ENCODE measurements at regions not wholly inside any gene's neighbourhood (a gene's known extent, or its start where the extent isn't known, plus 50 kb on each side); places are given as distances from the start of the nearest gene placed in this dataset.
"Not testable (repeated sequence)": the region's sequence is repeated elsewhere in the genome, so short reads cannot be mapped to it uniquely, and the experiment has no call there.

GRCh38 chr6:84998223-84998622, 233.8 kb upstream of the TBX18 start:
- Histone ChIP-seq H3K36me3 (ENCODE audit: control insufficient read depth, insufficient read depth, low read length) (no peaks in the 10 kb centered on the region), H3K9ac (ENCODE audit: low read depth, low read length) (no peak overlapping the region), H3K4me3 (ENCODE audit: low read depth, low read length) (no peak overlapping the region)

GRCh38 chr6:84988766-84989165, 224.4 kb upstream of the TBX18 start:
- H3K9me3 ChIP-seq (ENCODE audit: control insufficient read depth, insufficient read depth, low read length); H3K4me3 ChIP-seq (ENCODE audit: low read depth, low read length); H3K9ac ChIP-seq (ENCODE audit: low read depth, low read length); H3K27me3 ChIP-seq (ENCODE audit: control insufficient read depth, insufficient read depth, low read length); H3K4me1 ChIP-seq (ENCODE audit: control insufficient read depth, insufficient read depth, low read length); H3K36me3 ChIP-seq (ENCODE audit: control insufficient read depth, insufficient read depth, low read length): not testable (repeated sequence)

More at GRCh38 chr6:84998223-84998622, 233.8 kb upstream of the TBX18 start:
- Histone ChIP-seq H3K27me3 (ENCODE audit: control insufficient read depth, insufficient read depth, low read length) (no peaks in the 10 kb centered on the region), H3K9me3 (ENCODE audit: control insufficient read depth, insufficient read depth, low read length) (no peaks in the 10 kb centered on the region), H3K4me1 (ENCODE audit: control insufficient read depth, insufficient read depth, low read length) (no peaks in the 10 kb centered on the region)

- H3K9me3 ChIP-seq (ENCODE audit: control insufficient read depth, insufficient read depth, low read length); H3K27me3 ChIP-seq (ENCODE audit: control insufficient read depth, insufficient read depth, low read length): not testable (repeated sequence)
Measured at GRCh38 chr6:84985490-84985889, 221.1 kb upstream of the TBX18 start.

GRCh38 chr6:84979541-84979940, 215.1 kb upstream of the TBX18 start:
- Histone ChIP-seq H3K4me3 (ENCODE audit: low read depth, low read length) (no peak overlapping the region), H3K27me3 (ENCODE audit: control insufficient read depth, insufficient read depth, low read length) (no peaks in the 10 kb centered on the region), H3K9ac (ENCODE audit: low read depth, low read length) (no peak overlapping the region), H3K9me3 (ENCODE audit: control insufficient read depth, insufficient read depth, low read length) (no peaks in the 10 kb centered on the region), H3K36me3 (ENCODE audit: control insufficient read depth, insufficient read depth, low read length) (no peaks in the 10 kb centered on the region), H3K4me1 (ENCODE audit: control insufficient read depth, insufficient read depth, low read length) (no peaks in the 10 kb centered on the region)

More at GRCh38 chr6:84985490-84985889, 221.1 kb upstream of the TBX18 start:
- not testable (repeated sequence) for H3K4me1 ChIP-seq (ENCODE audit: control insufficient read depth, insufficient read depth, low read length); H3K36me3 ChIP-seq (ENCODE audit: control insufficient read depth, insufficient read depth, low read length); H3K9ac ChIP-seq (ENCODE audit: low read depth, low read length); H3K4me3 ChIP-seq (ENCODE audit: low read depth, low read length)

- H3K9ac ChIP-seq (ENCODE audit: low read depth, low read length), result no peak overlapping the region
- H3K36me3 ChIP-seq (ENCODE audit: control insufficient read depth, insufficient read depth, low read length), result no peaks in the 10 kb centered on the region
- no peaks in the 10 kb centered on the region for H3K27me3 ChIP-seq (ENCODE audit: control insufficient read depth, insufficient read depth, low read length)
- H3K4me3 ChIP-seq (ENCODE audit: low read depth, low read length), result no peak overlapping the region
- no peaks in the 10 kb centered on the region for H3K9me3 ChIP-seq (ENCODE audit: control insufficient read depth, insufficient read depth, low read length)
- no peaks in the 10 kb centered on the region for H3K4me1 ChIP-seq (ENCODE audit: control insufficient read depth, insufficient read depth, low read length)
Measured at GRCh38 chr6:84977363-84977705, 212.9 kb upstream of the TBX18 start.

GRCh38 chr6:84976526-84977362, 212.3 kb upstream of the TBX18 start:
- Histone ChIP-seq H3K4me1 (ENCODE audit: control insufficient read depth, insufficient read depth, low read length) (no peaks in the 10 kb centered on the region), H3K9ac (ENCODE audit: low read depth, low read length) (no peak overlapping the region), H3K36me3 (ENCODE audit: control insufficient read depth, insufficient read depth, low read length) (no peaks in the 10 kb centered on the region), H3K27me3 (ENCODE audit: control insufficient read depth, insufficient read depth, low read length) (no peaks in the 10 kb centered on the region), H3K9me3 (ENCODE audit: control insufficient read depth, insufficient read depth, low read length) (no peaks in the 10 kb centered on the region), H3K4me3 (ENCODE audit: low read depth, low read length) (no peak overlapping the region)

GRCh38 chr6:84975316-84975715, 210.9 kb upstream of the TBX18 start:
- Histone ChIP-seq H3K9me3 (ENCODE audit: control insufficient read depth, insufficient read depth, low read length) (peaks cover 4% of the 10 kb centered on the region), H3K9ac (ENCODE audit: low read depth, low read length) (no peak overlapping the region), H3K27me3 (ENCODE audit: control insufficient read depth, insufficient read depth, low read length) (no peaks in the 10 kb centered on the region), H3K4me1 (ENCODE audit: control insufficient read depth, insufficient read depth, low read length) (no peaks in the 10 kb centered on the region), H3K4me3 (ENCODE audit: low read depth, low read length) (no peak overlapping the region), H3K36me3 (ENCODE audit: control insufficient read depth, insufficient read depth, low read length) (no peaks in the 10 kb centered on the region)

- no peak overlapping the region for H3K4me3 ChIP-seq (ENCODE audit: low read depth, low read length)
- H3K27me3 ChIP-seq (ENCODE audit: control insufficient read depth, insufficient read depth, low read length), result no peaks in the 10 kb centered on the region
- no peaks in the 10 kb centered on the region for H3K36me3 ChIP-seq (ENCODE audit: control insufficient read depth, insufficient read depth, low read length)
- peaks cover 9% of the 10 kb centered on the region for H3K9me3 ChIP-seq (ENCODE audit: control insufficient read depth, insufficient read depth, low read length)
- H3K9ac ChIP-seq (ENCODE audit: low read depth, low read length), result no peak overlapping the region
- H3K4me1 ChIP-seq (ENCODE audit: control insufficient read depth, insufficient read depth, low read length), result no peaks in the 10 kb centered on the region
Measured at GRCh38 chr6:84973606-84974005, 209.2 kb upstream of the TBX18 start.

GRCh38 chr6:84967965-84968364, 203.6 kb upstream of the TBX18 start:
- Histone ChIP-seq H3K9me3 (ENCODE audit: control insufficient read depth, insufficient read depth, low read length) (peaks cover 14% of the 10 kb centered on the region), H3K9ac (ENCODE audit: low read depth, low read length) (no peak overlapping the region), H3K4me1 (ENCODE audit: control insufficient read depth, insufficient read depth, low read length) (no peaks in the 10 kb centered on the region), H3K27me3 (ENCODE audit: control insufficient read depth, insufficient read depth, low read length) (no peaks in the 10 kb centered on the region), H3K4me3 (ENCODE audit: low read depth, low read length) (no peak overlapping the region), H3K36me3 (ENCODE audit: control insufficient read depth, insufficient read depth, low read length) (no peaks in the 10 kb centered on the region)

GRCh38 chr6:84967389-84967788, 203.0 kb upstream of the TBX18 start:
- Histone ChIP-seq H3K4me3 (ENCODE audit: low read depth, low read length) (no peak overlapping the region), H3K9me3 (ENCODE audit: control insufficient read depth, insufficient read depth, low read length) (peaks cover 14% of the 10 kb centered on the region), H3K4me1 (ENCODE audit: control insufficient read depth, insufficient read depth, low read length) (no peaks in the 10 kb centered on the region), H3K27me3 (ENCODE audit: control insufficient read depth, insufficient read depth, low read length) (no peaks in the 10 kb centered on the region), H3K36me3 (ENCODE audit: control insufficient read depth, insufficient read depth, low read length) (no peaks in the 10 kb centered on the region), H3K9ac (ENCODE audit: low read depth, low read length) (no peak overlapping the region)

- no peaks in the 10 kb centered on the region for H3K9me3 ChIP-seq (ENCODE audit: control insufficient read depth, insufficient read depth, low read length)
- H3K4me3 ChIP-seq (ENCODE audit: low read depth, low read length), result no peak overlapping the region
- H3K9ac ChIP-seq (ENCODE audit: low read depth, low read length), result no peak overlapping the region
- H3K36me3 ChIP-seq (ENCODE audit: control insufficient read depth, insufficient read depth, low read length), result no peaks in the 10 kb centered on the region
- H3K27me3 ChIP-seq (ENCODE audit: control insufficient read depth, insufficient read depth, low read length), result no peaks in the 10 kb centered on the region
- H3K4me1 ChIP-seq (ENCODE audit: control insufficient read depth, insufficient read depth, low read length), result no peaks in the 10 kb centered on the region
Measured at GRCh38 chr6:84953111-84953755, 188.8 kb upstream of the TBX18 start.

- H3K4me1 ChIP-seq (ENCODE audit: control insufficient read depth, insufficient read depth, low read length); H3K9me3 ChIP-seq (ENCODE audit: control insufficient read depth, insufficient read depth, low read length); H3K27me3 ChIP-seq (ENCODE audit: control insufficient read depth, insufficient read depth, low read length); H3K9ac ChIP-seq (ENCODE audit: low read depth, low read length); H3K4me3 ChIP-seq (ENCODE audit: low read depth, low read length); H3K36me3 ChIP-seq (ENCODE audit: control insufficient read depth, insufficient read depth, low read length): not testable (repeated sequence)
Measured at GRCh38 chr6:84944926-84945325, 180.5 kb upstream of the TBX18 start.

All from iPS-15b (cell line).